ENCODE measurements at regions not wholly inside any gene's neighbourhood (a gene's known extent, or its start where the extent isn't known, plus 50 kb on each side); places are given as distances from the start of the nearest gene placed in this dataset.
"Not testable (repeated sequence)": the region's sequence is repeated elsewhere in the genome, so short reads cannot be mapped to it uniquely, and the experiment has no call there.

DNA sequence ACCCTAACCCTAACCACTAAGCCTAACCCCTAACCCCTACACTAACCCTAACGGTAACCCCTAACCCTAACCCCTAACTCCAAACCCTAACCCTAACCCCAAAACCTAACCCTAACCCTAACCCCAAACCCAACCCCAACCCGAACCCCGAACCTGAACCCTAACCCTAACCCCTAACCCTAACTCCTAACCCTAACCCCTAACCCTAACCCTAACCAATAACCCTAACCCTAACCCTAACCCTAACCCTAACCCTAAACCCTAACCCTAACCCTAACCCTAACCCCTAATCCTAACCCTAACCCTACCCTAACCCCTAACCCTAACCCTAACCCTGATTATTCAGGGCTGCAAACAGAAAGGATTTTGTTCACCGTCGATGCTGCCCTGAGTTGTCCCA, 144.6 kb upstream of the DUSP22 start:
- H3K36me3 ChIP-seq (ENCODE audit: control insufficient read depth, insufficient read depth, low read length); POLR2A ChIA-PET; H3K4me3 ChIP-seq (ENCODE audit: low read depth, low read length); H3K27me3 ChIP-seq (ENCODE audit: control insufficient read depth, insufficient read depth, low read length); DNase-seq (ENCODE audit: low read depth); CTCF ChIA-PET: not testable (repeated sequence)

DNA sequence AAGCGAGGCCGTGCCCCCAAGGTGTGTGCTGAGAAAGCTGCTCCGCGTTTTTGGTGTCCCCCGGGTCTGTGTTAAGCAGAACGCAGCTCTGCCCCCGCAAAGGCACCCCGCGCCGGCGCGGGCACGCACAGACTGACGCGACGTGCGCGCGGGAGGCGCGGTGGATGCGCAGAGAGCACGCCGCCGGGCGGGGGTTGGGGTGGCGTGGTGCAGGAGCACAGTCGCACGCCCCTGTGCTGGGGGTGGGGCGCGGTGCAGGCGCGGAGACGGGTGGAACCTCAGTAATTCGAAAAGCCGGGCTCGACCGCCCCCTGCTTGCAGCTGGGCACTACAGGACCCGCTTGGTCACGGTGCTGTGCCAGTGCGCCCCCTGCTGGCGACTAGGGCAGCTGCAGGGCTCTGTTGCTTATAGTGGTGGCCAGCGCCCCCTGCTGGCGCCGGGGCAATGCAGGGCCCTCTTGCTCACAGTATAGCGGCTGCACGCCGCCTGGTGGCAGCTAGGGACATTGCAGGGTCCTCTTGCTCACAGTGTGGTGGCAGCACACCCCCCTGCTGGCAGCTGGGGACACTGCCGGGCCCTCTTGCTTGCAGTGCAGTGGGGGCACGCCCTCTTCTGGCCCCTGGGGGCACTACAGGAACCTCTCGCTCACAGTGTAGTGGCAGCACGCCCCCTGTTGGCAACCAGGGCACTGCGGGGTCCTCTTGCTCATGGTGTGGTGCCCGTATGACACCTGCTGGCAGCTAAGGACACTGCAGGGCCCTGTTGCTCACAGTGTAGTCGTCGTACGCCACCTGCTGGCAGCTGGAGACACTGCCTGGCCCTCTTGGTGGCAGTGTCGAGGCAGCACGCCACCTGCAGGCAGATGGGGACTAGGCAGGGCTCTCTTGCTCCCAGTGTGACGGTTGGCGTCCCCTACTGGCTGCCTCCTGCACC, 144.0 kb upstream of the DUSP22 start:
- H3K4me3 ChIP-seq (ENCODE audit: low read depth, low read length); DNase-seq (ENCODE audit: low read depth); CTCF ChIA-PET; POLR2A ChIA-PET; H3K27me3 ChIP-seq (ENCODE audit: control insufficient read depth, insufficient read depth, low read length); H3K36me3 ChIP-seq (ENCODE audit: control insufficient read depth, insufficient read depth, low read length): not testable (repeated sequence)
- TF ChIP-seq, protein P1, sequence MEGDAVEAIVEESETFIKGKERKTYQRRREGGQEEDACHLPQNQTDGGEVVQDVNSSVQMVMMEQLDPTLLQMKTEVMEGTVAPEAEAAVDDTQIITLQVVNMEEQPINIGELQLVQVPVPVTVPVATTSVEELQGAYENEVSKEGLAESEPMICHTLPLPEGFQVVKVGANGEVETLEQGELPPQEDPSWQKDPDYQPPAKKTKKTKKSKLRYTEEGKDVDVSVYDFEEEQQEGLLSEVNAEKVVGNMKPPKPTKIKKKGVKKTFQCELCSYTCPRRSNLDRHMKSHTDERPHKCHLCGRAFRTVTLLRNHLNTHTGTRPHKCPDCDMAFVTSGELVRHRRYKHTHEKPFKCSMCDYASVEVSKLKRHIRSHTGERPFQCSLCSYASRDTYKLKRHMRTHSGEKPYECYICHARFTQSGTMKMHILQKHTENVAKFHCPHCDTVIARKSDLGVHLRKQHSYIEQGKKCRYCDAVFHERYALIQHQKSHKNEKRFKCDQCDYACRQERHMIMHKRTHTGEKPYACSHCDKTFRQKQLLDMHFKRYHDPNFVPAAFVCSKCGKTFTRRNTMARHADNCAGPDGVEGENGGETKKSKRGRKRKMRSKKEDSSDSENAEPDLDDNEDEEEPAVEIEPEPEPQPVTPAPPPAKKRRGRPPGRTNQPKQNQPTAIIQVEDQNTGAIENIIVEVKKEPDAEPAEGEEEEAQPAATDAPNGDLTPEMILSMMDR (IDR thresholded peaks at IDR 0.05; ENCODE audit: insufficient read depth, low read depth, low read length) = peak; percentile 37

- H3K27me3 ChIP-seq (ENCODE audit: control insufficient read depth, insufficient read depth, low read length); H3K36me3 ChIP-seq (ENCODE audit: control insufficient read depth, insufficient read depth, low read length); DNase-seq (ENCODE audit: low read depth); POLR2A ChIA-PET; CTCF ChIA-PET; H3K4me3 ChIP-seq (ENCODE audit: low read depth, low read length): not testable (repeated sequence)
These were observed 142.1 kb upstream of the DUSP22 start for GRCh38 chr6:150147-150546.

DNA sequence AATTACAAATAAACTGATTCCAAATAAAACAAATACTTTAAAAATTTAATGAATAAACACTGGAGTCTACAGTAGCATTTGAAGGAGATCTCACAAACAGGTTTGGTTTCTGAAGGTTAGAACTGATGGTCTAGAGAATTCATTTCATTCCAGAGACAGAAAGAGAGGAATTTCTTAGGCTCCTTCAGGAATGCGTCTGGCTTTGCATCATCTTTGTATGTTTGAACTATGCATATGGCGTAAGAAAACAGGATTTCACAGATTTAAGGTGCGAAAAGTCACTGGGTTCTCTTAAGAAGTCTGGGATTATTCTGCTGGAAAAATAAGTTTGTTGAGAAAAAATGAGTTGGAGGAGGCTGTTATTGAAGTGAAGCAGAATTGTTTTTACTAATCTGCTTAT, 139.9 kb upstream of the DUSP22 start:
- DNase-seq (ENCODE audit: low read depth); H3K4me3 ChIP-seq (ENCODE audit: low read depth, low read length); H3K36me3 ChIP-seq (ENCODE audit: control insufficient read depth, insufficient read depth, low read length); POLR2A ChIA-PET; H3K27me3 ChIP-seq (ENCODE audit: control insufficient read depth, insufficient read depth, low read length); CTCF ChIA-PET: not testable (repeated sequence)

DNA sequence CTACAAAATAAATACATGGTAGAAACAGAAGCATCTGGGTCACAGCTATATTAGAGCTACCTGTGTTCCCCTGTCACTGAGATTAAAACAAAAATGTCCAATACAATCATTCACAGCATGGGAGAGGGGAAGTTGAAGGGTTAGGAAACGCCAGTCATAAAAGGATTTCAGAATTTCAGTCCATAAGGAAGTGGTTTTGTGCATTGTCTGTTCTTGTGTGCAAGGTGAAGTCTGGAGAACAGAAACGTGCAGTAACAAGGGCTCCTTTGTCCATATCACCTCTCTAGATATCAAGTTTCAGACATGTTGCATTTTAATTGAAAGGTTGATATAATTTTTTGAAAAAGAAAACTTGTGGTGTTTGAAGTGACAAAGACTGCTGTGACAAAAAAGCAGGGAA, 139.3 kb upstream of the DUSP22 start:
- DNase-seq (ENCODE audit: low read depth); H3K27me3 ChIP-seq (ENCODE audit: control insufficient read depth, insufficient read depth, low read length); CTCF ChIA-PET; H3K4me3 ChIP-seq (ENCODE audit: low read depth, low read length); H3K36me3 ChIP-seq (ENCODE audit: control insufficient read depth, insufficient read depth, low read length); POLR2A ChIA-PET: not testable (repeated sequence)

GRCh38 chr6:153867-154266, 138.4 kb upstream of the DUSP22 start:
- H3K27me3 ChIP-seq (ENCODE audit: control insufficient read depth, insufficient read depth, low read length); H3K36me3 ChIP-seq (ENCODE audit: control insufficient read depth, insufficient read depth, low read length); DNase-seq (ENCODE audit: low read depth); H3K4me3 ChIP-seq (ENCODE audit: low read depth, low read length); POLR2A ChIA-PET: not testable (repeated sequence)
- CTCF ChIA-PET = interaction anchor here (0.8 to 1.8 kb wide), 3 partner anchors 14 to 127 kb away, joined by 3 to 8 read pairs (median 4); no protein-coding TSS in a partner anchor

DNA sequence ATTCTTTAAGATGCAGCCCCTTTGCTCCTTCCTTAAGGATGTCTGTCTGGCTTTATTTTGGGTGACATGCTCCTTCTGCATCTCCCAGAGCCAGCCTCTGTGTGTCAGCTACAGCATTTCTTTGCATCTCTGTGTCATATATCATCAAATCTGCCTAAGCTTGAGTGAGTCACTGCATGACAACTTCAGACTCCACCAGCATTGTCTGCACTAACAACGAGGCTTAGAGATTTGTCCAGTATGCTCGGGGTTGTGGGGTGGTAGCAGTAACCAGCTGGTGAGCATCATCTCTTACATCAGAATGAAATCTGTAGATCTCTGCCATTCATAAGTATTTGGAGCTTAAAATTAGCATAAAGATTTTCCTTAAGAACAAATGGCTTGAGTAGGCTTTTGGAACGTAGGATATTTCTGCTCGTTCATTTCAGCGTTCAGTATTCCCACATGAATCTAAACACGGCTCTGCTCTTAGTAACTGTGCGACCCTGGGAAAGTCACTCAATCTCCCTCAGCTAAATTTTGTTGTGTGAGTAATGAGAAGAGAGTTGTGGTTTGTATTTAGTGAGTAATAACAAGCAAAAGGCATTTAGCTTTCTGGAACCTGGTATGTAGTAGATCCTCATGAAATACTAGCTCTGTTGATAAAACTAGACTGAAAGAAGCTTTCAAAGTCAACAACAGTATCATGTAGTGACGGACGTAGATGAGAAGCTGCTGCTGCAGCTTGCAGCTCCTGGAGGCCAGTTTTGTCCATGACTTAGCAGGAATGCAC, 137.8 kb upstream of the DUSP22 start:
- H3K27me3 ChIP-seq (ENCODE audit: control insufficient read depth, insufficient read depth, low read length); H3K36me3 ChIP-seq (ENCODE audit: control insufficient read depth, insufficient read depth, low read length); POLR2A ChIA-PET; H3K4me3 ChIP-seq (ENCODE audit: low read depth, low read length); DNase-seq (ENCODE audit: low read depth): not testable (repeated sequence)
- CTCF ChIA-PET = interaction anchor here (1.0 to 1.8 kb wide), 2 partner anchors 13 to 15 kb away, joined by 4 to 8 read pairs; no protein-coding TSS in a partner anchor

DNA sequence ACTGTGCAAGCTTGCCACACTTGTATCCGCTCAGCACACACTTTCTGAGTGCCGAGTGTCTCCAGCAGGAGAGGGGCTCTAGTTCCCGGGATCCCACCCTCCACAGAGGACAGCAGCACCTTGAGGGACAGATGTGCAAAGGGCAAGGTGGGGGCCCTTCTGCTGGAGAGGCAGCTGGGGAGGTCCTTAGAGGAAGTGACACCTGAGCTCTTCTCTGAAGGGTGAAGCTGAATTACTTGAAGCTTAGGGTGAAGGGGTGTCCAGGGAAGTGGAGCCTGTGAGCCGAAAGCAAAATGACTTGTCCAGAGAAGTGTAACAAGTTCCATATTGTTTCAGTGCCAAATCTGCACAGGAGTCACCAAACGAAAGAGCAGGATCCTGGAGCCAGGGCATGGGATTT, 136.3 kb upstream of the DUSP22 start:
- POLR2A ChIA-PET = no interaction called here
- Histone ChIP-seq H3K4me3 (ENCODE audit: low read depth, low read length) (no peak overlapping the region), H3K27me3 (ENCODE audit: control insufficient read depth, insufficient read depth, low read length) (no peaks in the 10 kb centered on the region), H3K36me3 (ENCODE audit: control insufficient read depth, insufficient read depth, low read length) (no peaks in the 10 kb centered on the region)
- CTCF ChIA-PET = interaction anchor here (0.9 kb wide), 2 partner anchors 13 to 34 kb away, joined by 3 read pairs; no protein-coding TSS in a partner anchor
- DNase-seq (ENCODE audit: low read depth) = no peak
- TF ChIP-seq, protein P1 (IDR thresholded peaks at IDR 0.05; ENCODE audit: insufficient read depth, low read depth, low read length) = no peak

- H3K36me3 ChIP-seq (ENCODE audit: control insufficient read depth, insufficient read depth, low read length); H3K4me3 ChIP-seq (ENCODE audit: low read depth, low read length); H3K27me3 ChIP-seq (ENCODE audit: control insufficient read depth, insufficient read depth, low read length); POLR2A ChIA-PET; DNase-seq (ENCODE audit: low read depth): not testable (repeated sequence)
- CTCF ChIA-PET = interaction anchor here (0.9 kb wide), 2 partner anchors 13 to 34 kb away, joined by 3 read pairs; no protein-coding TSS in a partner anchor
These were observed 135.7 kb upstream of the DUSP22 start for GRCh38 chr6:156441-157140.
